Prostate gland (tissue), 2 donors: ENCODE measurements at regions not wholly inside any gene's neighbourhood (a gene's known extent, or its start where the extent isn't known, plus 50 kb on each side); places are given as distances from the start of the nearest gene placed in this dataset.

Source experiments
- DNase-seq: peaks from one replicate; pipeline ENCODE4 v3.0.0-alpha.2; 2019; ENCODE audit warnings: low spot score
- H3K27ac ChIP-seq, 2 donors: fragments of 200-600 bp; sonication (generic); 2 replicates each; pipeline ENCODE4 v1.5.1; 2017 to 2019
- H3K27me3 ChIP-seq: fragments of 200-600 bp; sonication (generic); replicated peaks from 2 replicates; pipeline ENCODE4 v1.5.1; 2019; ENCODE audit not compliant: insufficient read depth
- H3K36me3 ChIP-seq, 2 donors: fragments of 200-600 bp; sonication (generic); 1 replicate in 1 of 2; 2 replicates in 1 of 2; pipeline versions ENCODE4 v1.5.1 to v1.8.1; 2017 to 2019
- H3K4me1 ChIP-seq: fragments of 200-600 bp; sonication (generic); replicated peaks from 2 replicates; pipeline ENCODE4 v1.5.1; 2019
- H3K4me3 ChIP-seq, 2 donors: fragments of 200-600 bp; sonication (generic); 2 replicates each; pipeline ENCODE4 v1.5.1; 2017 to 2019
- H3K9me3 ChIP-seq: fragments of 200-600 bp; sonication (generic); 2 replicates; pipeline ENCODE4 v1.5.1; 2017
- CTCF ChIP-seq, 4 experiments: fragments of 200-600 bp in 2 of 4; fragments of 450-650 bp in 2 of 4; sonication (generic) in 2 of 4; IDR thresholded peaks; 1 replicate in 3 of 4; 2 replicates in 1 of 4; pipeline ENCODE4 v1.5.1; 2016 to 2019; ENCODE audit warnings: antibody characterized with exemption in 4 of 4, mild to moderate bottlenecking in 2 of 4, moderate library complexity in 2 of 4
- POLR2A ChIP-seq: fragments of 450-650 bp; IDR thresholded peaks from one replicate; pipeline ENCODE4 v1.6.1; 2016; ENCODE audit warnings: antibody characterized with exemption, mild to moderate bottlenecking
- POLR2AphosphoS5 ChIP-seq: sonication (generic); formaldehyde crosslinking; IDR thresholded peaks from one replicate; pipeline ENCODE4 v1.6.1; 2017; ENCODE audit warnings: antibody characterized with exemption
- WGBS: methylation state at CpG from one replicate; pipeline ENCODE4 v1.1.5; 2018; 5-methylcytosine and 5-hydroxymethylcytosine counted together
- intact Hi-C: fragments of 100-400 bp; cut with DNase I; formaldehyde crosslinking; loops from one replicate; pipeline ENCODE4 v1.14.2; 2022

- 7% methylated on average over 5 of the region's 5 CpGs for WGBS
- Histone ChIP-seq H3K9me3 (no peaks in the 10 kb centered on the region), H3K27me3 (no peaks in the 10 kb centered on the region), H3K4me3 (peak overlapping the region in 1 of 2 donors; percentile 21), H3K27ac (peak overlapping the region; percentile 39 to 62), H3K36me3 (no peaks in the 10 kb centered on the region), H3K4me1 (no peaks in the 10 kb centered on the region)
- TF ChIP-seq POLR2A (no peak), POLR2AphosphoS5 (no peak)
- intact Hi-C loops: no loop called here
- DNase-seq: no peak
Observed at GRCh38 chr10:107653832-107654287, 489.4 kb upstream of the SORCS1 start.

- Histone ChIP-seq H3K9me3 (no peaks in the 10 kb centered on the region), H3K4me3 (no peak overlapping the region), H3K36me3 (no peaks in the 10 kb centered on the region), H3K27ac (no peak overlapping the region), H3K27me3 (no peaks in the 10 kb centered on the region), H3K4me1 (no peaks in the 10 kb centered on the region)
- TF ChIP-seq POLR2AphosphoS5 (no peak), POLR2A (no peak), CTCF (IDR thresholded peaks at IDR 0.05) (no peak)
- DNase-seq: no peak
- intact Hi-C loops: no loop called here
Observed at GRCh38 chr10:107650939-107651338, 486.4 kb upstream of the SORCS1 start.

GRCh38 chr10:107649249-107649648, 484.7 kb upstream of the SORCS1 start:
- 96% methylated on average over 4 of the region's 4 CpGs for WGBS
- intact Hi-C loops: no loop called here
- no peaks in the 10 kb centered on the region for H3K36me3 ChIP-seq
- H3K27me3 ChIP-seq: no peaks in the 10 kb centered on the region
- H3K9me3 ChIP-seq: no peaks in the 10 kb centered on the region
- H3K27ac ChIP-seq: no peak overlapping the region
- H3K4me1 ChIP-seq: no peaks in the 10 kb centered on the region
- DNase-seq: no peak
- H3K4me3 ChIP-seq: no peak overlapping the region
- TF ChIP-seq CTCF (IDR thresholded peaks at IDR 0.05): no peak
- no peak for TF ChIP-seq POLR2AphosphoS5
- TF ChIP-seq POLR2A: no peak

GRCh38 chr10:107647462-107647861, 483.0 kb upstream of the SORCS1 start:
- Histone ChIP-seq H3K4me3 (no peak overlapping the region), H3K36me3 (no peaks in the 10 kb centered on the region), H3K27ac (no peak overlapping the region), H3K4me1 (no peaks in the 10 kb centered on the region), H3K27me3 (no peaks in the 10 kb centered on the region), H3K9me3 (no peaks in the 10 kb centered on the region)
- TF ChIP-seq POLR2A: no peak
- TF ChIP-seq CTCF (IDR thresholded peaks at IDR 0.05): no peak
- no peak for TF ChIP-seq POLR2AphosphoS5
- DNase-seq: no peak
- intact Hi-C loops: no loop called here
- 82% methylated on average over 1 of the region's 1 CpG for WGBS

GRCh38 chr10:107631876-107632275, 467.4 kb upstream of the SORCS1 start:
- no peaks in the 10 kb centered on the region for H3K27me3 ChIP-seq
- H3K36me3 ChIP-seq: no peaks in the 10 kb centered on the region
- WGBS: 46% methylated on average over 4 of the region's 4 CpGs
- no peaks in the 10 kb centered on the region for H3K9me3 ChIP-seq
- intact Hi-C loops: no loop called here
- no peak overlapping the region for H3K4me3 ChIP-seq
- DNase-seq: no peak
- no peaks in the 10 kb centered on the region for H3K4me1 ChIP-seq
- TF ChIP-seq CTCF (IDR thresholded peaks at IDR 0.05) (no peak), POLR2A (no peak), POLR2AphosphoS5 (no peak)
- no peak overlapping the region for H3K27ac ChIP-seq
